Body of pancreas (tissue), 4 donors: ENCODE measurements at regions not wholly inside any gene's neighbourhood (a gene's known extent, or its start where the extent isn't known, plus 50 kb on each side); places are given as distances from the start of the nearest gene placed in this dataset.

Experiments used
- ATAC-seq: fragments of 150-250 bp; one replicate; pipeline ENCODE4 v1.9.1; 2016
- DNase-seq, 4 donors: peaks; one replicate each; pipeline ENCODE4 v3.0.0-alpha.2; 2019
- H3K27ac ChIP-seq, 4 donors: fragments of 200-600 bp; sonication (generic); 1 replicate in 3 of 4; 2 replicates in 1 of 4; pipeline versions ENCODE4 v1.5.1 to v1.6.1; 2016 to 2019; ENCODE audit warnings: mild to moderate bottlenecking in 1 of 4, mixed read lengths in 1 of 4, moderate library complexity in 1 of 4
- H3K27me3 ChIP-seq, 2 donors: fragments of 200-600 bp; sonication (generic); one replicate each; pipeline ENCODE4 v1.6.0; 2016; ENCODE audit warnings: mild to moderate bottlenecking in 1 of 2
- H3K36me3 ChIP-seq, 2 donors: fragments of 200-600 bp; sonication (generic); replicated peaks in 1 of 2; 2 replicates each; pipeline ENCODE4 v1.5.1; 2016; ENCODE audit warnings: low read depth in 2 of 2; ENCODE audit not compliant: insufficient read depth in 1 of 2
- H3K4me1 ChIP-seq: fragments of 200-600 bp; sonication (generic); one replicate; pipeline ENCODE4 v1.6.0; 2016
- H3K4me3 ChIP-seq, 2 donors: fragments of 200-600 bp; sonication (generic); 1 replicate in 1 of 2; 2 replicates in 1 of 2; pipeline ENCODE4 v1.5.1; 2016 to 2019
- H3K9me3 ChIP-seq, 3 donors: fragments of 200-600 bp; sonication (generic); 1 replicate in 2 of 3; 2 replicates in 1 of 3; pipeline ENCODE4 v1.5.1; 2016
- POLR2A ChIP-seq, 3 donors: fragments of 450-650 bp; IDR thresholded peaks; one replicate each; pipeline ENCODE4 v1.6.1; 2016; ENCODE audit warnings: antibody characterized with exemption in 3 of 3, mild to moderate bottlenecking in 2 of 3
- whole genome bisulfite sequencing, 2 donors: methylation state at CpG; one replicate each; pipeline ENCODE4 v1.1.5; 2017; 5-methylcytosine and 5-hydroxymethylcytosine counted together
- intact Hi-C: fragments of 100-400 bp; cut with DNase I; formaldehyde crosslinking; loops from one replicate; pipeline ENCODE4 v1.15.1; 2023
- TF ChIP-seq, protein P1 (sequence below), 7 experiments: fragments of 450-650 bp in 4 of 7; fragments of 200-600 bp in 3 of 7; sonication (generic) in 3 of 7; IDR thresholded peaks; one replicate each; pipeline ENCODE4 v1.5.1; 2016 to 2019; ENCODE audit warnings: antibody characterized with exemption in 7 of 7

DNA sequence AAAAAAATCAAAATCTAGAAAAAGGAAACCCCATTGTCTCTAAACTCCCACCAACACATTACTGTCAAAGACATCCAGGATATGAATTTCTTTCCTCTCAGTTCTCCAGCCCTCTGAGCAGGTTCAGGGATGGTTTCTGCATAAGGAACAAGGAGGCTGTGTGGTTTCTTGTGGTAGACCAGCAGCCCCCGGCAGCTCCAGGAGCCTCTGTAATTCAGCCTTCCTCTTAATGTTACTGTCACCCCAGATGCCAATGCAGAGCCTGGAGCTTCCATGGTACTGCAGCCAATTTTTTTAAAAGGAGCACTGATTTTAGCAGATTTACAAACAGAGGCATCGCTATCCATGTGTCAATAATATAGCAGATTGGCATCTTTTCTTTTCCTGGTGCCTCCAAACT lies 100.6 kb upstream of the FAM216B start:
- TF ChIP-seq POLR2A (IDR thresholded peaks at IDR 0.05), result no peak
- TF ChIP-seq, protein P1, sequence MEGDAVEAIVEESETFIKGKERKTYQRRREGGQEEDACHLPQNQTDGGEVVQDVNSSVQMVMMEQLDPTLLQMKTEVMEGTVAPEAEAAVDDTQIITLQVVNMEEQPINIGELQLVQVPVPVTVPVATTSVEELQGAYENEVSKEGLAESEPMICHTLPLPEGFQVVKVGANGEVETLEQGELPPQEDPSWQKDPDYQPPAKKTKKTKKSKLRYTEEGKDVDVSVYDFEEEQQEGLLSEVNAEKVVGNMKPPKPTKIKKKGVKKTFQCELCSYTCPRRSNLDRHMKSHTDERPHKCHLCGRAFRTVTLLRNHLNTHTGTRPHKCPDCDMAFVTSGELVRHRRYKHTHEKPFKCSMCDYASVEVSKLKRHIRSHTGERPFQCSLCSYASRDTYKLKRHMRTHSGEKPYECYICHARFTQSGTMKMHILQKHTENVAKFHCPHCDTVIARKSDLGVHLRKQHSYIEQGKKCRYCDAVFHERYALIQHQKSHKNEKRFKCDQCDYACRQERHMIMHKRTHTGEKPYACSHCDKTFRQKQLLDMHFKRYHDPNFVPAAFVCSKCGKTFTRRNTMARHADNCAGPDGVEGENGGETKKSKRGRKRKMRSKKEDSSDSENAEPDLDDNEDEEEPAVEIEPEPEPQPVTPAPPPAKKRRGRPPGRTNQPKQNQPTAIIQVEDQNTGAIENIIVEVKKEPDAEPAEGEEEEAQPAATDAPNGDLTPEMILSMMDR (IDR thresholded peaks at IDR 0.05), result no peak
- DNase-seq (no peak), ATAC-seq (no peak)
- intact Hi-C loops, result no loop called here
- Histone ChIP-seq H3K36me3 (no peaks in the 10 kb centered on the region), H3K27me3 (no peaks in the 10 kb centered on the region), H3K4me3 (no peak overlapping the region), H3K4me1 (no peaks in the 10 kb centered on the region), H3K9me3 (no peaks in the 10 kb centered on the region), H3K27ac (no peak overlapping the region)
- 39 to 60% methylated on average over 2 of the region's 2 CpGs for WGBS, 2 donors

GRCh38 chr13:42681326-42682100 lies 99.9 kb upstream of the FAM216B start:
- H3K36me3 ChIP-seq, result no peaks in the 10 kb centered on the region
- H3K27ac ChIP-seq, result no peak overlapping the region
- no peak for DNase-seq
- H3K4me3 ChIP-seq, result no peak overlapping the region
- WGBS, 2 donors, result 73 to 85% methylated on average over 4 of the region's 4 CpGs
- H3K27me3 ChIP-seq, result no peaks in the 10 kb centered on the region
- intact Hi-C loops, result no loop called here
- TF ChIP-seq, protein P1 (IDR thresholded peaks at IDR 0.05), result no peak
- no peak for TF ChIP-seq POLR2A (IDR thresholded peaks at IDR 0.05)
- ATAC-seq, result no peak
- no peaks in the 10 kb centered on the region for H3K9me3 ChIP-seq
- no peaks in the 10 kb centered on the region for H3K4me1 ChIP-seq

DNA sequence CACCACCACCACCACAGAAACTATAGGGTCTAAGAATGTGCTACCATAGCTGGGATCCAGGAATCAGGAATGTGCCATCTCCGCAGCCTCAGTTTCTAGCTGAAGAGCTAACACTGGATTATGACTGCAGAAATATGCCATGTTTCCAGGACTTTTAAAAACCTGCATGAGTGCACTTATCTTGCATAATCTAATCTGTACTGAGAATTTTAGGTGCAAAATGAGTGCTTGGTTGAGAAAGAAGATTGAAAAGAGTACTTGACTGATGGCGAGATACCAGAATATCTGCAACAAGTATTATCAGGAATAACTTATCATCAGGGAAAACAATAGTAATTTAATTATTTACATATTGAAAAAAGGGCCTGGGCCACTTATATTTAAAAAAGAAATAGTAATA lies 97.2 kb upstream of the FAM216B start:
- intact Hi-C loops, result no loop called here
- no peaks in the 10 kb centered on the region for H3K27me3 ChIP-seq
- ATAC-seq (no peak), DNase-seq (no peak)
- no peak overlapping the region for H3K4me3 ChIP-seq
- WGBS, 2 donors, result 38 to 62% methylated on average over 2 of the region's 2 CpGs
- TF ChIP-seq, protein P1 (IDR thresholded peaks at IDR 0.05), result no peak
- TF ChIP-seq POLR2A (IDR thresholded peaks at IDR 0.05), result no peak
- no peaks in the 10 kb centered on the region for H3K4me1 ChIP-seq
- H3K36me3 ChIP-seq, result no peaks in the 10 kb centered on the region
- no peak overlapping the region for H3K27ac ChIP-seq
- no peaks in the 10 kb centered on the region for H3K9me3 ChIP-seq

GRCh38 chr13:42685751-42686150 lies 95.6 kb upstream of the FAM216B start:
- intact Hi-C loops, result no loop called here
- WGBS, 2 donors, result 71 to 74% methylated on average over 4 of the region's 4 CpGs
- H3K27me3 ChIP-seq, result no peaks in the 10 kb centered on the region
- H3K27ac ChIP-seq, result no peak overlapping the region
- no peak for TF ChIP-seq POLR2A (IDR thresholded peaks at IDR 0.05)
- TF ChIP-seq, protein P1 (IDR thresholded peaks at IDR 0.05), result no peak
- H3K4me3 ChIP-seq, result no peak overlapping the region
- ATAC-seq (no peak), DNase-seq (no peak)
- H3K36me3 ChIP-seq, result no peaks in the 10 kb centered on the region
- H3K4me1 ChIP-seq, result no peaks in the 10 kb centered on the region
- H3K9me3 ChIP-seq, result no peaks in the 10 kb centered on the region

DNA sequence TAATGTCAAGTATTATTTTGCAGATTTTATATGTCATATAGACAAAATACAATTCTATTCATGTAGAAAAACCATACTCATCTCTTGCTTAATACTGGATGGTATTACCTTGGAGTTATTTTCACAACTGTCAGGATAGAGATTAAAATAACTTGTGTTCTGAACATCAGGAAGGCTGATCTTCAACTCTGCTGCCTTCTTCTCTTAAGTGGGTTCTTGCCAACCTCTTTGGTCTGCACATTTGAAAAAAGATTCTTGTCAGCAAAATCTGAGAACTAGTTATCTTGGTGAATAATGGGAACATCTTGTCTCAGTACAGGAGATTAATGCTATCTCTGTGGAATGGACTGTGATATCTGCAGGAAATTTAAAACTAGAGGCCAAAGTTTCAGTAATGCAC lies 95.2 kb upstream of the FAM216B start:
- no peak for ATAC-seq
- Histone ChIP-seq H3K9me3 (no peaks in the 10 kb centered on the region), H3K4me1 (no peaks in the 10 kb centered on the region), H3K27ac (no peak overlapping the region), H3K36me3 (no peaks in the 10 kb centered on the region), H3K4me3 (no peak overlapping the region), H3K27me3 (no peaks in the 10 kb centered on the region)
- no peak for TF ChIP-seq POLR2A (IDR thresholded peaks at IDR 0.05)
- TF ChIP-seq, protein P1 (IDR thresholded peaks at IDR 0.05), result no peak
- DNase-seq, result no peak
- intact Hi-C loops, result no loop called here
